Frontal cortex (tissue), 3 donors: ENCODE measurements at regions not wholly inside any gene's neighbourhood (a gene's known extent, or its start where the extent isn't known, plus 50 kb on each side); places are given as distances from the start of the nearest gene placed in this dataset.
"Not testable (repeated sequence)": the region's sequence is repeated elsewhere in the genome, so short reads cannot be mapped to it uniquely, and the experiment has no call there.

Source experiments
- DNase-seq, 2 donors: peaks; one replicate each; pipeline ENCODE4 v3.0.0; 2012; ENCODE audit warnings: low spot score in 2 of 2
- FAIRE-seq: peaks from 2 replicates; lab custom pipeline; 2012; peaks lifted over from hg19 to GRCh38; lab: Jason Lieb, UNC
- donor health status: control.
- donor health status: control.
- donor health status: control.

- FAIRE-seq (no peak), DNase-seq (no peak)
These were observed 55.6 kb upstream of the ABCD3 start for GRCh38 chr1:94362466-94363058.

- FAIRE-seq (no peak), DNase-seq (no peak)
These were observed 59.3 kb upstream of the ABCD3 start for GRCh38 chr1:94358630-94359599.

- no peak for DNase-seq
- no peak for FAIRE-seq
These were observed 60.5 kb upstream of the ABCD3 start for GRCh38 chr1:94357661-94358060.

GRCh38 chr1:94355485-94355980, 62.7 kb upstream of the ABCD3 start:
- no peak for DNase-seq
- no peak for FAIRE-seq

- FAIRE-seq = no peak
These were observed 66.7 kb upstream of the ABCD3 start for GRCh38 chr1:94351481-94351880.

GRCh38 chr1:94350350-94350924, 67.8 kb upstream of the ABCD3 start:
- FAIRE-seq (no peak), DNase-seq (no peak)

More at GRCh38 chr1:94351481-94351880, 66.7 kb upstream of the ABCD3 start:
- no peak for DNase-seq

- no peak for FAIRE-seq
- DNase-seq = no peak
These were observed 68.3 kb upstream of the ABCD3 start for GRCh38 chr1:94349853-94350252.

- FAIRE-seq, DNase-seq: not testable (repeated sequence)
These were observed 69.8 kb upstream of the ABCD3 start for GRCh38 chr1:94348386-94348785.

- no peak for DNase-seq
- FAIRE-seq = no peak
These were observed 73.0 kb upstream of the ABCD3 start for GRCh38 chr1:94345148-94345721.

- DNase-seq = no peak
- no peak for FAIRE-seq
These were observed 75.8 kb upstream of the ABCD3 start for GRCh38 chr1:94342416-94342815.

- FAIRE-seq (no peak), DNase-seq (no peak)
These were observed 78.8 kb upstream of the ABCD3 start for GRCh38 chr1:94339206-94339927.

- no peak for FAIRE-seq
- DNase-seq = no peak
These were observed 81.2 kb upstream of the ABCD3 start for GRCh38 chr1:94336991-94337390.

- DNase-seq (peak; percentile 8 to 53), FAIRE-seq (peak; percentile 99)
These were observed 82.2 kb upstream of the ABCD3 start for GRCh38 chr1:94335950-94336349.

GRCh38 chr1:94335447-94335846, 82.7 kb upstream of the ABCD3 start:
- DNase-seq (no peak), FAIRE-seq (no peak)

- DNase-seq = no peak
- FAIRE-seq = no peak
These were observed 83.4 kb upstream of the ABCD3 start for GRCh38 chr1:94334764-94335163.

- DNase-seq (no peak), FAIRE-seq (no peak)
These were observed 85.2 kb upstream of the ABCD3 start for GRCh38 chr1:94332952-94333351.

GRCh38 chr1:94332516-94332915, 85.7 kb upstream of the ABCD3 start:
- no peak for FAIRE-seq

GRCh38 chr1:94329986-94330385, 88.2 kb upstream of the ABCD3 start:
- no peak for DNase-seq
- no peak for FAIRE-seq

More at GRCh38 chr1:94332516-94332915, 85.7 kb upstream of the ABCD3 start:
- no peak for DNase-seq

- DNase-seq (no peak), FAIRE-seq (no peak)
These were observed 88.9 kb upstream of the ABCD3 start for GRCh38 chr1:94329276-94329675.
